Osteocyte (in vitro differentiated cells): ENCODE measurements at regions not wholly inside any gene's neighbourhood (a gene's known extent, or its start where the extent isn't known, plus 50 kb on each side); places are given as distances from the start of the nearest gene placed in this dataset.

Experiments
- DNase-seq: peaks from one replicate; pipeline ENCODE4 v3.0.0; 2021; ENCODE audit warnings: mixed read lengths; ENCODE audit not compliant: unreplicated experiment; ENCODE audit errors: extremely low spot score
- H3K27ac Mint-ChIP-seq: one replicate; pipeline ENCODE4 v1.8.0; 2021; ENCODE audit warnings: mild to moderate bottlenecking, mixed read lengths; ENCODE audit not compliant: unreplicated experiment
- H3K27me3 Mint-ChIP-seq: one replicate; pipeline ENCODE4 v1.8.0; 2021; ENCODE audit warnings: mixed read lengths; ENCODE audit not compliant: unreplicated experiment
- H3K36me3 Mint-ChIP-seq: one replicate; pipeline ENCODE4 v1.8.0; 2021; ENCODE audit warnings: mixed read lengths; ENCODE audit not compliant: unreplicated experiment
- H3K4me1 Mint-ChIP-seq: one replicate; pipeline ENCODE4 v1.8.0; 2021; ENCODE audit warnings: mixed read lengths; ENCODE audit not compliant: unreplicated experiment
- H3K4me3 Mint-ChIP-seq: one replicate; pipeline ENCODE4 v1.8.0; 2021; ENCODE audit warnings: mild to moderate bottlenecking, moderate library complexity, mixed read lengths; ENCODE audit not compliant: unreplicated experiment
- H3K9me3 Mint-ChIP-seq: one replicate; pipeline ENCODE4 v1.8.0; 2021; ENCODE audit warnings: mixed read lengths; ENCODE audit not compliant: unreplicated experiment
- CTCF ChIP-seq: fragments of 200-600 bp; sonication (generic); IDR thresholded peaks from 2 replicates; pipeline ENCODE4 v1.5.0; 2021; ENCODE audit warnings: antibody characterized with exemption, mild to moderate bottlenecking, moderate library complexity

GRCh38 chr20:53691060-53691810 lies 97.6 kb upstream of the ZNF217 start:
- no peak for TF ChIP-seq CTCF
- Mint-ChIP-seq H3K27me3 (no peaks in the 10 kb centered on the region), H3K9me3 (no peaks in the 10 kb centered on the region), H3K36me3 (no peaks in the 10 kb centered on the region), H3K4me3 (no peak overlapping the region), H3K4me1 (no peaks in the 10 kb centered on the region), H3K27ac (no peak overlapping the region)
- no peak for DNase-seq

- Mint-ChIP-seq H3K4me1 (no peaks in the 10 kb centered on the region), H3K27me3 (no peaks in the 10 kb centered on the region), H3K36me3 (no peaks in the 10 kb centered on the region), H3K4me3 (no peak overlapping the region), H3K9me3 (no peaks in the 10 kb centered on the region), H3K27ac (no peak overlapping the region)
- no peak for TF ChIP-seq CTCF
- no peak for DNase-seq
These were observed 94.4 kb upstream of the ZNF217 start for GRCh38 chr20:53688085-53688484.

- Mint-ChIP-seq H3K36me3 (no peaks in the 10 kb centered on the region), H3K9me3 (no peaks in the 10 kb centered on the region), H3K4me3 (no peak overlapping the region), H3K4me1 (peaks cover under 1% of the 10 kb centered on the region), H3K27ac (no peak overlapping the region), H3K27me3 (no peaks in the 10 kb centered on the region)
- DNase-seq = no peak
- no peak for TF ChIP-seq CTCF
These were observed 91.5 kb upstream of the ZNF217 start for GRCh38 chr20:53685070-53685595.

GRCh38 chr20:53683506-53683905 lies 89.9 kb upstream of the ZNF217 start:
- no peak for TF ChIP-seq CTCF
- no peaks in the 10 kb centered on the region for H3K9me3 Mint-ChIP-seq
- H3K4me3 Mint-ChIP-seq = no peak overlapping the region
- no peak for DNase-seq
- H3K27ac Mint-ChIP-seq = no peak overlapping the region
- peaks cover 15% of the 10 kb centered on the region for H3K4me1 Mint-ChIP-seq
- no peaks in the 10 kb centered on the region for H3K36me3 Mint-ChIP-seq
- no peaks in the 10 kb centered on the region for H3K27me3 Mint-ChIP-seq

GRCh38 chr20:53681352-53682212 lies 87.9 kb upstream of the ZNF217 start:
- Mint-ChIP-seq H3K27ac (no peak overlapping the region), H3K4me3 (no peak overlapping the region), H3K9me3 (no peaks in the 10 kb centered on the region), H3K4me1 (peaks cover 31% of the 10 kb centered on the region), H3K36me3 (no peaks in the 10 kb centered on the region), H3K27me3 (no peaks in the 10 kb centered on the region)
- no peak for DNase-seq
- no peak for TF ChIP-seq CTCF
